ENCODE measurements at regions not wholly inside any gene's neighbourhood (a gene's known extent, or its start where the extent isn't known, plus 50 kb on each side); places are given as distances from the start of the nearest gene placed in this dataset.

DNA sequence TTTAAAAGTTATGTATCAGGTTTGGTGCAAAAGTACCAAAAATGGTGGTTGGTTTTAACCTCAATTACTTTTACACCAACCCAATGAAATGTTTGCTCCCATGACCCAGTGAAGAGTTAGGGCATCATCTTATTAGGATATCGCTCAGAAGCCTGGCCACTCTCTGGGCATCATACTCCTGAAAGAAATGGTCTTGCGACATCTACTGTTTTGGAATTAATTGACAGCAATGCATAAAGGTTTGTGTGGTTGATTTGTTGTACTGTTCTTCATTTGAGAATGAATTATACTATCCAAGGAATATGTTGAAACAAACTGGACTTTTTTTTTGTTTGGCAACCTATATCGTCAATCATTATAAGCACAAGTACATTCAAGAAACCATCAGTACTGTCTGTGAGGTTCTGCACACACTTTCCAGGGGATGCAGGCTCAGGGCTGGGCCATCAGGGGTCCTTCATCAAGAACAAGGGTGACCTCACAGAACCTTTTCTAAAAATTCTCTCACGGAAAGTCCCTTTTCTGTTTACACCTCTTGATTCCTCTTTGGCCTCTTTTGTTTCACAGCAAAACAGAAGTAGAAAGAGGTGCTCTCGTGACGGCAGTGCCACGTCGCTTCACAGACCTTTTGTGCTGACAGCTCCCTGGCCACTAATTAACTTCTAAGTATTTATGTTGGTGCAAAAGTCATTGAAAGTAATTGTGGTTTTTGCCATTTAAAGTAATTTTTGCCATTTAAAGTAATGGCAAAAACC is 117.2 kb upstream of the KLF6 start:
- Histone ChIP-seq H3K4me3 (ENCODE audit: low read length) (no peak overlapping the region), H3K36me3 (ENCODE audit: control insufficient read depth in 2 of 3, insufficient read depth in 3 of 3, low read length in 3 of 3) (no peaks in the 10 kb centered on the region), H3K27ac (ENCODE audit: low read depth, low read length) (no peak overlapping the region), H3K9me3 (ENCODE audit: control insufficient read depth in 2 of 3, low read length in 3 of 3) (no peaks in the 10 kb centered on the region), H3K4me1 (ENCODE audit: control insufficient read depth in 2 of 2, insufficient read depth in 2 of 2, low read length in 2 of 2) (peaks cover 0 to 16% of the 10 kb centered on the region in 2 donors), H3K27me3 (ENCODE audit: control insufficient read depth in 2 of 2, insufficient read depth in 2 of 2, low read length in 2 of 2) (no peaks in the 10 kb centered on the region)
- peak overlapping the region in 1 of 10 donors; percentile 7 for H3K4me3 Mint-ChIP-seq
- intact Hi-C loops (cut with micrococcal nuclease), result loop anchor here (2.0 kb wide), 2 partner anchors 33 to 47 kb away; no protein-coding TSS in a partner anchor
- DNase-seq, result no peak
- peak overlapping the region in 2 of 9 donors; percentile 2 to 79 for H3K27ac Mint-ChIP-seq
- ChIA-PET POLR2A (interaction anchor here (0.6 to 2.1 kb wide), 2 partner anchors 117 to 125 kb away, joined by 3 to 4 read pairs; partner anchors contain the start of gene KLF6), CTCF (interaction anchor here (0.8 kb wide), 1 partner anchor 946 kb away, joined by 3 read pairs; no protein-coding TSS in a partner anchor)
- peaks cover 0 to 35% (median 4%) of the 10 kb centered on the region in 7 donors for H3K4me1 Mint-ChIP-seq
- H3K9me3 Mint-ChIP-seq, result peaks cover 0 to 13% (median 0%) of the 10 kb centered on the region in 11 donors
- ATAC-seq, result peak; percentile 86
- H3K27me3 Mint-ChIP-seq, result no peaks in the 10 kb centered on the region
- peaks cover 0 to 13% (median 0%) of the 10 kb centered on the region in 5 donors for H3K36me3 Mint-ChIP-seq

DNA sequence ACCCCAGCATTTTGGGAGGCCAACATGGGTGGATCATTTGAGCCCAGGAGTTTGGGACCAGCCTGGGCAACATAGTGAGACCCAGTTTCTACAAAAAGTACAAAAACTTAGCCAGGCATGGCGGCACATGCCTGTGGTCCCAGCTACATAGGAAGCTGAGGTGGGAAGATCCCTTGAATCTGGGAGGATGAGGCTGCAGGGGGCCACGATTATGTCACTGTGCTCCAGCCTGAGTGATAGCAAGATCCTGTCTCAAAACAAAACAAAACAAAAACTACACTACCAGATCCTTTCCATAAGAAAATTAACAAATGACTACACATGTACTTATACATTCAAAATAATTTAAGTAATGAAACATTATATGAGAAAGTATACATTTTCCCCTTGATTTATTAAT is 116.4 kb upstream of the KLF6 start:
- peaks cover 0 to 13% (median 0%) of the 10 kb centered on the region in 5 donors for H3K36me3 Mint-ChIP-seq
- no peaks in the 10 kb centered on the region for H3K9me3 ChIP-seq (ENCODE audit: control insufficient read depth in 2 of 3, low read length in 3 of 3)
- CTCF ChIA-PET, result interaction anchor here (0.8 kb wide), 1 partner anchor 947 kb away, joined by 3 read pairs; no protein-coding TSS in a partner anchor
- no peak for DNase-seq
- H3K9me3 Mint-ChIP-seq, result peaks cover 0 to 12% (median 0%) of the 10 kb centered on the region in 11 donors
- peaks cover 0 to 30% (median 4%) of the 10 kb centered on the region in 7 donors for H3K4me1 Mint-ChIP-seq
- intact Hi-C loops (cut with micrococcal nuclease), result no loop called here
- H3K4me3 Mint-ChIP-seq, result peak overlapping the region in 1 of 10 donors; percentile 6
- no peak for ATAC-seq
- peak overlapping the region in 2 of 9 donors; percentile 6 to 61 for H3K27ac Mint-ChIP-seq
- H3K4me1 ChIP-seq (ENCODE audit: control insufficient read depth in 2 of 2, insufficient read depth in 2 of 2, low read length in 2 of 2), result peaks cover 0 to 16% of the 10 kb centered on the region in 2 donors
- no peaks in the 10 kb centered on the region for H3K27me3 Mint-ChIP-seq
- H3K4me3 ChIP-seq (ENCODE audit: low read length), result no peak overlapping the region
- POLR2A ChIA-PET, result interaction anchor here (0.6 to 2.1 kb wide), 2 partner anchors 116 to 124 kb away, joined by 3 to 4 read pairs; partner anchors contain the start of gene KLF6
- H3K27ac ChIP-seq (ENCODE audit: low read depth, low read length), result no peak overlapping the region
- no peaks in the 10 kb centered on the region for H3K36me3 ChIP-seq (ENCODE audit: control insufficient read depth in 2 of 3, insufficient read depth in 3 of 3, low read length in 3 of 3)
- H3K27me3 ChIP-seq (ENCODE audit: control insufficient read depth in 2 of 2, insufficient read depth in 2 of 2, low read length in 2 of 2), result no peaks in the 10 kb centered on the region

DNA sequence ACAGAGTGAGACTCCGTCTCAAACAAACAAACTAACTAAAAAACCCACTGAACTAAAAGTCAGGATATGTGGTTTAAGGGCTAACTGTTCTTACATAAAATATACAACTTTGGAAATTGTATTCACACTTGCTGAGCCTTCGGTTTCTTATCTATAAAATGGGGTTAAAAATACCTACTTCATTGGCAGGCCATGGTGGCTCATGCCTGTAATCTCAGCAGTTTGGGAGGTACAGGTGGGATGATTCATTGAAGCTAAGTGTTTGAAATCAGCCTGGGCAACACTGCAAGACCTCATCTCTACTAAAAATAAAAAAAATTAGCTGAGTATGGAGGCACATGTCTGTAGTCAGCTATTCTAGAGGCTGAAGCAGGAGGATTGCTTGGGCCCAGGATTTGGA is 115.4 kb upstream of the KLF6 start:
- no peaks in the 10 kb centered on the region for H3K27me3 ChIP-seq (ENCODE audit: control insufficient read depth in 2 of 2, insufficient read depth in 2 of 2, low read length in 2 of 2)
- H3K4me1 ChIP-seq (ENCODE audit: control insufficient read depth in 2 of 2, insufficient read depth in 2 of 2, low read length in 2 of 2), result peaks cover 0 to 16% of the 10 kb centered on the region in 2 donors
- intact Hi-C loops (cut with micrococcal nuclease), result no loop called here
- H3K9me3 ChIP-seq (ENCODE audit: control insufficient read depth in 2 of 3, low read length in 3 of 3), result no peaks in the 10 kb centered on the region
- H3K36me3 Mint-ChIP-seq, result peaks cover 0 to 11% (median 0%) of the 10 kb centered on the region in 5 donors
- no peak overlapping the region for H3K4me3 Mint-ChIP-seq
- H3K27ac ChIP-seq (ENCODE audit: low read depth, low read length), result no peak overlapping the region
- no peaks in the 10 kb centered on the region for H3K27me3 Mint-ChIP-seq
- peaks cover 0 to 5% (median 0%) of the 10 kb centered on the region in 11 donors for H3K9me3 Mint-ChIP-seq
- H3K4me1 Mint-ChIP-seq, result peaks cover 0 to 30% (median 4%) of the 10 kb centered on the region in 7 donors
- POLR2A ChIA-PET, result no interaction called here
- no peak for DNase-seq
- H3K4me3 ChIP-seq (ENCODE audit: low read length), result no peak overlapping the region
- H3K36me3 ChIP-seq (ENCODE audit: control insufficient read depth in 2 of 3, insufficient read depth in 3 of 3, low read length in 3 of 3), result no peaks in the 10 kb centered on the region
- H3K27ac Mint-ChIP-seq, result peak overlapping the region in 1 of 9 donors; percentile 46
- CTCF ChIA-PET, result no interaction called here
- ATAC-seq, result no peak

DNA sequence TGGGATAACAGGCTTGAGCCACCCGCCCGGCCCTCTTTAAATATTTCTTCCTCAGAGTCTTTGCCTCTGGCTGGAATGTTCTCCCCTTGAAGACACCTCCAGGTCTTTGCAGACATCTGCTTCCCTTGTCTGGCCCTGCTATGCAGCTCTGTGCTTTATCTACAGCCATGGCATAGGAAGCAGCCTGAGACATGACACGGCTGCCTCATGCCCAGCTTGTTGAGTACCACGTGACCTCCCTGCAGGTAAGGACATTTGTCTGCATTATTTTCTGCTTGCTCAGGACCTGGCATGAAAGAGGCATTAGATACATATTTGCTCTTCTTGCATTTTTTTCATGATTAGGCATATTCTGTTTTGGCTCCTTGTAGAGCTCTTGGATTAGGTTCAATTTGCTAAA is 113.8 kb upstream of the KLF6 start:
- Mint-ChIP-seq H3K4me1 (peaks cover 0 to 39% (median 3%) of the 10 kb centered on the region in 7 donors), H3K9me3 (no peaks in the 10 kb centered on the region), H3K36me3 (peaks cover 0 to 8% (median 0%) of the 10 kb centered on the region in 5 donors), H3K27ac (no peak overlapping the region), H3K27me3 (no peaks in the 10 kb centered on the region), H3K4me3 (no peak overlapping the region)
- no peaks in the 10 kb centered on the region for H3K27me3 ChIP-seq (ENCODE audit: control insufficient read depth in 2 of 2, insufficient read depth in 2 of 2, low read length in 2 of 2)
- H3K4me1 ChIP-seq (ENCODE audit: control insufficient read depth in 2 of 2, insufficient read depth in 2 of 2, low read length in 2 of 2), result peaks cover 0 to 24% of the 10 kb centered on the region in 2 donors
- DNase-seq, result no peak
- intact Hi-C loops (cut with micrococcal nuclease), result no loop called here
- CTCF ChIA-PET, result no interaction called here
- H3K27ac ChIP-seq (ENCODE audit: low read depth, low read length), result no peak overlapping the region
- ATAC-seq, result no peak
- H3K4me3 ChIP-seq (ENCODE audit: low read length), result no peak overlapping the region
- no peaks in the 10 kb centered on the region for H3K9me3 ChIP-seq (ENCODE audit: control insufficient read depth in 2 of 3, low read length in 3 of 3)
- H3K36me3 ChIP-seq (ENCODE audit: control insufficient read depth in 2 of 3, insufficient read depth in 3 of 3, low read length in 3 of 3), result no peaks in the 10 kb centered on the region
- POLR2A ChIA-PET, result interaction anchor here (0.7 kb wide), 1 partner anchor 71 kb away, joined by 3 read pairs; no protein-coding TSS in a partner anchor

DNA sequence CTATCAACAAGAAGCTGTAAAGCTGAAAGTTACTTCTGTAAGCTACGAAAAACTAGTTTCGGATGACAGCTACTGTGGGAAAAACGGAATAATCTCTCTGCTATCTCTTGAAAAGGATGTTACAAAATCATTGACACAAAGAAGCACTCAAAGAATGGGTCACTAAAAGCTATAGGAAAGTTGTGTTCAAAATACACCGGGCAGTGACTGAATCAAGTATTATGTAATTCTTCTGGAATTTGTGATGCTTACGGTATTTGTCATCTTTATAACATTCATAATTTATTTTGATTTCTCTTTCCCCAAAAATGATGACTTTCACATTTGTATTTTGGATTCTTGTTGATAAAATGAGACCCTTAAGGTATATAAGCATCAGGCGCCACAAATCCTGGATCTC is 112.1 kb upstream of the KLF6 start:
- DNase-seq (no peak), ATAC-seq (no peak)
- no peaks in the 10 kb centered on the region for H3K9me3 ChIP-seq (ENCODE audit: control insufficient read depth in 2 of 3, low read length in 3 of 3)
- no peak overlapping the region for H3K27ac ChIP-seq (ENCODE audit: low read depth, low read length)
- H3K36me3 Mint-ChIP-seq, result peaks cover 0 to 6% (median 0%) of the 10 kb centered on the region in 5 donors
- H3K27me3 ChIP-seq (ENCODE audit: control insufficient read depth in 2 of 2, insufficient read depth in 2 of 2, low read length in 2 of 2), result no peaks in the 10 kb centered on the region
- H3K9me3 Mint-ChIP-seq, result no peaks in the 10 kb centered on the region
- H3K4me1 Mint-ChIP-seq, result peaks cover 0 to 43% (median 11%) of the 10 kb centered on the region in 7 donors
- POLR2A ChIA-PET, result interaction anchor here (0.6 kb wide), 1 partner anchor 511 kb away, joined by 3 read pairs; no protein-coding TSS in a partner anchor
- intact Hi-C loops (cut with micrococcal nuclease), result no loop called here
- H3K4me3 ChIP-seq (ENCODE audit: low read length), result no peak overlapping the region
- no peak overlapping the region for H3K4me3 Mint-ChIP-seq
- CTCF ChIA-PET, result no interaction called here
- H3K27ac Mint-ChIP-seq, result no peak overlapping the region
- no peaks in the 10 kb centered on the region for H3K27me3 Mint-ChIP-seq
- H3K36me3 ChIP-seq (ENCODE audit: control insufficient read depth in 2 of 3, insufficient read depth in 3 of 3, low read length in 3 of 3), result no peaks in the 10 kb centered on the region
- peaks cover 0 to 29% of the 10 kb centered on the region in 2 donors for H3K4me1 ChIP-seq (ENCODE audit: control insufficient read depth in 2 of 2, insufficient read depth in 2 of 2, low read length in 2 of 2)

DNA sequence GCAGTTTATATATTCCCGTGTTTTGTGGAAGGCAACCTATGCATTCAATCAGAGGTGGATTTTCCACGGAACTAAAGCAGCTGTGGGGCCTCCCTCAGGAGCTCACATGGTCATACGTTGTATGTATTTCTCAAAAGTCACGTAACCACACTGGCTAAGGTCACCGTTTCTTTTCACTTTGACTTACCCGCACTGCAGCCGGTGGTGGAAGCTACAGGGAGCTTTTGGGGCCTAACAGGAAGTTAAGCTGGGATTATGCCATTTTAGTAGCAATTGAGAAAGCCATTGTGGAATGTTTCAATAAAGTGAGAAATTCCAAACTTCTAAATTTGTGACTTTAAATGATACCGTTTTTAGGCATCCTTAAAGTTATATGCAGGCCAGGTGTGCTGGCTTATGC is 111.2 kb upstream of the KLF6 start:
- Histone ChIP-seq H3K9me3 (ENCODE audit: control insufficient read depth in 2 of 3, low read length in 3 of 3) (no peaks in the 10 kb centered on the region), H3K27ac (ENCODE audit: low read depth, low read length) (no peak overlapping the region), H3K4me1 (ENCODE audit: control insufficient read depth in 2 of 2, insufficient read depth in 2 of 2, low read length in 2 of 2) (peaks cover 0 to 32% of the 10 kb centered on the region in 2 donors), H3K4me3 (ENCODE audit: low read length) (no peak overlapping the region), H3K36me3 (ENCODE audit: control insufficient read depth in 2 of 3, insufficient read depth in 3 of 3, low read length in 3 of 3) (no peaks in the 10 kb centered on the region), H3K27me3 (ENCODE audit: control insufficient read depth in 2 of 2, insufficient read depth in 2 of 2, low read length in 2 of 2) (no peaks in the 10 kb centered on the region)
- ChIA-PET CTCF (no interaction called here), POLR2A (no interaction called here)
- intact Hi-C loops (cut with micrococcal nuclease), result no loop called here
- Mint-ChIP-seq H3K4me3 (no peak overlapping the region), H3K27me3 (no peaks in the 10 kb centered on the region), H3K9me3 (no peaks in the 10 kb centered on the region), H3K4me1 (peaks cover 4 to 37% (median 13%) of the 10 kb centered on the region in 7 donors), H3K27ac (no peak overlapping the region), H3K36me3 (peaks cover 0 to 3% (median 0%) of the 10 kb centered on the region in 5 donors)
- DNase-seq, result no peak
- ATAC-seq, result no peak

Data from naive thymus-derived CD4-positive, alpha-beta T cell (primary cell).